Activated T-helper 2 cell treated with anti-CD3 and anti-CD28 coated beads, Interferon-gamma antibody, Interleukin-2, Interleukin-4, amounts not matched to agents 10 μg/mL and 5 μg/mL and 100 μg/mL, durations not matched to agents 14 hours and 24 hours and 36 hours (primary cell): ENCODE measurements at regions not wholly inside any gene's neighbourhood (a gene's known extent, or its start where the extent isn't known, plus 50 kb on each side); places are given as distances from the start of the nearest gene placed in this dataset.

Experiments used
- DNase-seq: peaks from one replicate; pipeline ENCODE4 v3.0.0; 2021; ENCODE audit warnings: low spot score
- H3K27ac Mint-ChIP-seq: one replicate; pipeline ENCODE4 v1.8.0; 2021; ENCODE audit warnings: mixed read lengths
- H3K27me3 Mint-ChIP-seq: one replicate; pipeline ENCODE4 v1.8.0; 2021; ENCODE audit warnings: low read depth, mixed read lengths
- H3K36me3 Mint-ChIP-seq: one replicate; pipeline ENCODE4 v1.8.0; 2021; ENCODE audit warnings: low read depth, mixed read lengths
- H3K4me1 Mint-ChIP-seq: one replicate; pipeline ENCODE4 v1.8.0; 2021; ENCODE audit warnings: low read depth, mixed read lengths
- H3K4me3 Mint-ChIP-seq: one replicate; pipeline ENCODE4 v1.8.0; 2021; ENCODE audit warnings: low read depth, mild to moderate bottlenecking, moderate library complexity, mixed read lengths
- H3K9me3 Mint-ChIP-seq: one replicate; pipeline ENCODE4 v1.8.0; 2021; ENCODE audit warnings: mixed read lengths
- intact Hi-C: fragments of 100-400 bp; cut with micrococcal nuclease; formaldehyde crosslinking; loops from one replicate; pipeline ENCODE4 v1.15.1; 2023

DNA sequence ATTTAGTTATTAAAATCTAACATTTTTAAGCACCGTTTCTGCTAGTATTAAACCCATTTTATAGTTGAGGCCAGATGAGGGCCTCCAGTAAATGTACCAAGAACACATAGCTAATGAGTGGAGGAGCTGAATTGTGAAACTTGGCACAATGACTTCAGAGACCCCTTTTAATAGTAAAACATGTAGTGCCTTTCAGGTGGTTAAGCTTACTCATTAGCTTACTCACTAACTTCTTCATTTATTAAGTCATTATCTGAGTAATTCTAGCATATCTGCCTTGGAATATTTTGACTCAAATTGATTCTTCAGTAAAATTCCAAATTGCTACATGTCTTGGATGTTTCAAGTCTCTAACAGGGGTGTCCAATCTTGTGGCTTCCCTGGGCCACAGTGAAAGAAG is 735.2 kb downstream of the LIG4 start:
- no peak for DNase-seq
- Mint-ChIP-seq H3K27me3 (no peaks in the 10 kb centered on the region), H3K36me3 (no peaks in the 10 kb centered on the region), H3K9me3 (no peaks in the 10 kb centered on the region), H3K4me3 (no peak overlapping the region), H3K27ac (no peak overlapping the region), H3K4me1 (no peaks in the 10 kb centered on the region)
- intact Hi-C loops = no loop called here

DNA sequence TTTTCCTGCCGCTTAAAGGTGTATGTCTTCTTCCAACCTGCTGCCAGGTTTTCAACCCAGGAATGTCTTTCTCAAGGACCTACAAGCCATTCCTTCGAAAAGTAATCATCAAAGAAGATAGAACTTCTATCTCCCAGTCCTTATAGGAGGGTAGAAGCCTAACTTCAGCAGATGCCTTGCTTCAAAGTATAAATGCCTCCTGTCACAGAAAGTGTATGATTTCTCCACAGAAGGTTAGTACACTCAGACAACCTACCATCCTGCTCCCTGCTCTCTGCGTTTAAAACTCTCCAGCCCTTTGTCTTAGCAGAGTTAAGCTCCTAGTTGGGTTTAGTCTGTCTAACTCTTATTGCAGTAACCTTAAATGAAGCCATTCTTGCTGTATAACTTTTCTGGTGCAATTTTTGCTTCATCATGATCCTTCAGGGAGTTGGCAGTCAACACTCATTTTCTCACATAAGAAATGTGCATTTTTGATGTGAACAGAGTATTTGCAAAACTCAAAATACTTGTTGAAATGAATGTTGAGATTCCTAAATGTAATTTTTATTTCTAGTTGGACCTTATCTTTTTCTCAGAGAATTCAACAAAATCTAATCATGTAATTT is 737.5 kb downstream of the LIG4 start:
- intact Hi-C loops = no loop called here
- Mint-ChIP-seq H3K36me3 (no peaks in the 10 kb centered on the region), H3K9me3 (peaks cover 4% of the 10 kb centered on the region), H3K27ac (no peak overlapping the region), H3K4me3 (no peak overlapping the region), H3K27me3 (no peaks in the 10 kb centered on the region), H3K4me1 (no peaks in the 10 kb centered on the region)
- no peak for DNase-seq

DNA sequence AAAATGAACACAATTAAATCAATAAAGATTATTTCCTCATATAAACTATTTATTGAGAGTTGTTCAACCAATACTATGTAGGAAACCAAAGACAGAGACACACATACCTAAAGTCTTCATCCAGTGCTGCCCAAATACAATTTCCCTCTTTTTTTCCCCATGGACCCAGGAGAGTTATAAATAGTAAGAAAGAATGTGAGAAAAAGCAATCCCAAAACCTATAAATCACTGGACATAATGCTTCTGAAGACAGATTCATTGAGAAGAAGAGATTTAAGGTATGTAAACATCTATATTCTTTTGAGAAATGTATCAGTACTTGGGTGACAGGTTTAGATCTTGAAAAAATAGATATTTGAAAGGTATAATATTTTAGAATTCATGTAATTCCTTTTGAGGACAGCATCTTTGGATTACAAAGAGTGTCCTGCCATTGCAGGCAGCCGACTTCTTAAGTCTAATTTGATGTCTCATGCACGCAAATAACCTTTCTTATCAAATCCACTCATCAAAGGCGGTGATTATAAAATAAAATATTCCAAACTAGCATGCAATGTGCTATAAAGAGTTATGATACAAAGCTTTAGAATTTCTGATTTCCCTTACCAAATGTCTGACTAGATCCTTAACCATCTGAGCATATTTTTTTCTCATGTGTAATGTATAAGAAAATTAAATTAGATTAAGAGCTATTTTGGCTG is 739.4 kb downstream of the LIG4 start:
- Mint-ChIP-seq H3K4me3 (no peak overlapping the region), H3K9me3 (peaks cover 4% of the 10 kb centered on the region), H3K36me3 (no peaks in the 10 kb centered on the region), H3K27me3 (no peaks in the 10 kb centered on the region), H3K27ac (no peak overlapping the region), H3K4me1 (no peaks in the 10 kb centered on the region)
- intact Hi-C loops = no loop called here
- no peak for DNase-seq

DNA sequence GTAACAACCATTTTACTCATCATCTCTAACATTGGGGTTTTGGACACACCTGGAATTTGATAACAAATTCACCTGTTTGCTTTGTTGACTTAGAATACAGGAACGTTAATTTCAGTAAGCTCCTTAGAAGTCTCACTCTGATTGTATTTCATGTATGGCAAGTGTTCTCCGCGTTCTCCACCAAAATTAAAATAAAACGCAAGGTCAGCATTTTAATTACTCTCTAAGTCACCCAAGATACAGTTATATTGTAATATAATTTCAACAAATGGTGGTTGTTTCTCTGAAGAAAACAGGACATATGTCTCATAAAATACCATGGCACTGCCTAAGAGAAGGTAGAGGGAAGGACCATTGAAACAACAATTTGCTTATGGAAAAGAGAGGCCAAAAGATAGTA is 742.1 kb downstream of the LIG4 start:
- intact Hi-C loops = no loop called here
- no peak for DNase-seq
- Mint-ChIP-seq H3K27me3 (no peaks in the 10 kb centered on the region), H3K36me3 (no peaks in the 10 kb centered on the region), H3K4me1 (no peaks in the 10 kb centered on the region), H3K27ac (no peak overlapping the region), H3K9me3 (peaks cover 8% of the 10 kb centered on the region), H3K4me3 (no peak overlapping the region)

DNA sequence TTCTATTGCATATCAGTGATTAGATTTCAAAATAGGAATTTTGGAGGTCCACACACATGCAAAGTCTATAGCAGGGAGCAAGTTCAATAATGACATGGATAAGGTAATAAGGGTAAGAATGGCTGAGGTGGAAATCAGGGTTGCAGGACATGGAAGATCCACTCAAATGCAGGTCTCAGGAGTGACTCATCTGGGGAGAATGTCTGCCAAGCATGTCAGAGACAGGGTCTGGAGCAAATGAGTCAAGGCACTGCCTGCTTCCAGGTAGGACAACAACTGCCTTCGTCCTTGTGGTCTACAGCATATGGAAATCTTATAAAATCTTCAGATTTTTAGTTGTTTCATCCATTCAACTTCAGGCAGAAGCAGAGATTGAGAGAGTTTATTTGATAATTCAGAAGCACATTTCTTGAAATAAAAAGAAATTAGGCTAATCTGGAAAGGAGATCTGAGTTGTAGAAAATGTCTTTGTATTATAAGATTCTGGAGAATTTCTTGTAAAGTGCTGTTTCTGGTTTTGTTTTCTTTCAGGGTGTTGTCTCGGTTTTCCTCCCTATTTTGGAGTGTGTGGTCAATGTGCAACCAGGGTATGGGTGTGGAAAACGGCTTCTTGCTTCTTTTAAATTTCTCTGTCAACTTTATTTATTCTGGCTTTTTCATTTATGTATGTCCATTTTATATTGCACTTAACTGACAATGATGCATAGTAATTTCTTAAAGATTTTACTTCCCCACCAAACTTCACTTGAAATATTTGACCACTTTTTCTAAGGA is 748.8 kb downstream of the LIG4 start:
- Mint-ChIP-seq H3K36me3 (no peaks in the 10 kb centered on the region), H3K27ac (no peak overlapping the region), H3K4me1 (no peaks in the 10 kb centered on the region), H3K27me3 (no peaks in the 10 kb centered on the region), H3K9me3 (peaks cover 9% of the 10 kb centered on the region), H3K4me3 (no peak overlapping the region)
- DNase-seq = no peak
- intact Hi-C loops = no loop called here

DNA sequence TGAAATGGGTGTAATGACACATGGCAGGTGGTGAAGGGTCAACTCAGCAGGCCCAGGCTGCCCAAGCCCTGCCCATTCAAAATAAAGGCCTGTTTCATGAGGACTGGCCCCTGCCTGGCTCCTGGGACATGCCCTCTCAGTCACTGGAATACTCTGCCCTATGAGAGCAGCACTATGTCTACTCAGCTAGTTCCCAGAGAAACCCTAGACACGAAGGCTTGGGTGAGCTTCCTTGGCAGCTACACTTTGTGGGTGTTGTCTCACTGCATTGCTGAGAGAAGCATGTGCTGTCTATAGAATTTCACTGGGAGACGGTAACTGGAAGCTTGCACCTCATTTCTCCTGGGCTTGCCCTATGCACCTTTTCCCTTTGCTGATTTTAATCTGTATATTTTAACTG is 752.8 kb downstream of the LIG4 start:
- no peaks in the 10 kb centered on the region for H3K4me1 Mint-ChIP-seq
- H3K9me3 Mint-ChIP-seq = peaks cover 15% of the 10 kb centered on the region
- no peak overlapping the region for H3K4me3 Mint-ChIP-seq
- H3K27ac Mint-ChIP-seq = no peak overlapping the region
- no peaks in the 10 kb centered on the region for H3K36me3 Mint-ChIP-seq
- no peaks in the 10 kb centered on the region for H3K27me3 Mint-ChIP-seq
- no peak for DNase-seq
- intact Hi-C loops = no loop called here

DNA sequence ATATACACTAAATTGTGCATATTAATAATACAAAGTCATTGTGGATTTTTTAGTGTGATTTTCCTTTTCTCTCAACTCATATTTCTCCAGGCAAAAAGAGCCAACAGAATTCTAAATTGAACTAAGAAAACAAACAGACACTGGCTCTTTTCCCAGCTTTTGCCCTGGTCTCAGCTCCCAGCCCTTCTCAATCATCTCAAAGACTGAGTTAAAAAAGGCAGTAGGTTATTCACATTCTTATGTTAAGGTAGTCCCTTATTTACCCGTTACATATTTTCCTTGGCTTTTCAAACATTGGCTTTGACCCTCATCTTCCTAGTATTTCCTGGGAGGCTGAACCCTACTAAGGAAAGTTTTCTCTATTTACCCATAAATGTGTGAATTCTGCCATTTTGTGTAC is 753.6 kb downstream of the LIG4 start:
- Mint-ChIP-seq H3K4me1 (no peaks in the 10 kb centered on the region), H3K4me3 (no peak overlapping the region), H3K9me3 (peaks cover 15% of the 10 kb centered on the region), H3K27ac (no peak overlapping the region), H3K36me3 (no peaks in the 10 kb centered on the region), H3K27me3 (no peaks in the 10 kb centered on the region)
- intact Hi-C loops = no loop called here
- DNase-seq = no peak

DNA sequence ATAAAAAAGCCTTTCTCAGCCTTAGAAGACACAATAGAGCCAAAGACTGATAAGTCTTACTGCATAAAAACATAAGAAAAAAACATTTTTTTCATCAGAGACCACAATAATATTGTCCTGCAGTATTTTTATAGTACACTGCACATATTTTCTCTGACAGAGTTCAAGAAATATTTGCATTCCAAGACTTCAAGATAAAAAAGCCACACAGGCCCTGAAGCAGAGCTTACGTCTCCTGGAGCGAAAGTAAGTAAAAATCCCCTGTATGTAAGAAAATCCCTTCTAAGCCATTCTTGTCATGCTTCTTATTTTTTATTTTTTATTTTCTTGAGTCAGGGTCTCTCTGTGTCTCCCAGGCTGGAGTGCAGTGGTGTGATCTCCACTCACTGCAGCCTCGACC is 755.9 kb downstream of the LIG4 start:
- no peak overlapping the region for H3K4me3 Mint-ChIP-seq
- no peaks in the 10 kb centered on the region for H3K36me3 Mint-ChIP-seq
- intact Hi-C loops = no loop called here
- H3K27me3 Mint-ChIP-seq = no peaks in the 10 kb centered on the region
- H3K27ac Mint-ChIP-seq = no peak overlapping the region
- no peaks in the 10 kb centered on the region for H3K4me1 Mint-ChIP-seq
- DNase-seq = no peak
- peaks cover 20% of the 10 kb centered on the region for H3K9me3 Mint-ChIP-seq

DNA sequence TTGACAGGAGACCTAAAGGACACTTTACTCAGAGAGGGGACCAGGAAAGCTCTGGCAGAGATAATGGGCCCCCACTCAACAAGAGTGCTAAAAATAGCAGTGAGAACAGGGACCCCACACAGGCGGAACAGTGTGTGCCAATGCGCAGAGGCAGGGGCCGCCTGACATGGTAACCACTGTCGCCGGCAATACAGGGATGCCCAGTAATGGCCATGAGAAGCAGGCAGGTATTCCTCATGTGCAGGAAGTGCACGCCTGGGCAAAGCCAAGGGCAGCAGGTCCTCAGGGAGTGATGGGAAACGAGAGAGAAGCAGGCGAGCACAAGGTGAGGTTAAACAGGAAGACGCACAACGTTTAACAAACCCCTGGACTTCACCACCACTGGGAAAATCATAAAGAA is 757.1 kb downstream of the LIG4 start:
- Mint-ChIP-seq H3K27me3 (no peaks in the 10 kb centered on the region), H3K4me1 (no peaks in the 10 kb centered on the region)

DNA sequence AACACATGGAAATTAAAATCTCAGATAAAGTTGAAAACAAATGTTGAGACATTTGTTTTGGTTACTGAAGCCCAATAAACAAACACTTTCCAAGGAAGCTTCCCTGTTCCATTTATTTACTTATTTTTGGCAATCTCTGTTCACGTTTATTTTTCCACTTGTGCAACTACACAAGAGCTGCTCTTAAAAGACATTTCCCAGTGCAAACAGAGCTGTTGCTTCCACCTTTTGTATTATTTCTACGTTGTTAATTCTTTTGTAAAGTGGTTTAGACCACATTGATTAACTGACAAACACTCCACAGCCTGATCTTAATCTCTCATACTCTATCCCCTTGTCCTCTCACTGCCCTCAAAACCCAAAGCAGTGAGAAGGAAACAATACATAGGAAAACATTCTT is 757.6 kb downstream of the LIG4 start:
- Mint-ChIP-seq H3K9me3 (peaks cover 33% of the 10 kb centered on the region), H3K36me3 (no peaks in the 10 kb centered on the region), H3K4me1 (no peaks in the 10 kb centered on the region), H3K4me3 (no peak overlapping the region), H3K27me3 (no peaks in the 10 kb centered on the region), H3K27ac (no peak overlapping the region)
- intact Hi-C loops = no loop called here
- DNase-seq = no peak

More for the DNA sequence above, 757.1 kb downstream of the LIG4 start:
- Mint-ChIP-seq H3K27ac (no peak overlapping the region), H3K36me3 (no peaks in the 10 kb centered on the region), H3K4me3 (no peak overlapping the region), H3K9me3 (peaks cover 27% of the 10 kb centered on the region)
- intact Hi-C loops = no loop called here
- no peak for DNase-seq

DNA sequence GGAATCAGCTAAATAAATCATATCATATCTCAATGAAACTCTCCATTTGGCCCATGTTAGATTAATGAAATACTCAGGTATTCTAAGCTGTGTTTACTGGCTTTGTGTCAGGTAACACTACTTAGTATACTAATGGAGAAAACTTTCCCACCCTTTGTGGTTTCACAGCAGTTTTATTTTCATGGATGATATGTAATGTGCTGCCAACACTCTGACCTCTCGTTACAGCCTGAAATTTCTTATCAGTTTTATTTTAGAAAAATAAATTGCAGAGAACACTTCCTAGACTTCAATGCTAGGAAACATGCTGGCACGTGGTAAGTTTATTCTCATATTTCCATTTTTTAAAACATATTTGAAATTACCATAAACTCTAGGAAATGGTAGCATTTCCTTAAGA is 758.9 kb downstream of the LIG4 start:
- H3K36me3 Mint-ChIP-seq = no peaks in the 10 kb centered on the region
- no peak overlapping the region for H3K27ac Mint-ChIP-seq
- H3K9me3 Mint-ChIP-seq = peaks cover 44% of the 10 kb centered on the region
- H3K27me3 Mint-ChIP-seq = no peaks in the 10 kb centered on the region
- H3K4me3 Mint-ChIP-seq = no peak overlapping the region
- no peaks in the 10 kb centered on the region for H3K4me1 Mint-ChIP-seq
- DNase-seq = no peak
- intact Hi-C loops = no loop called here

DNA sequence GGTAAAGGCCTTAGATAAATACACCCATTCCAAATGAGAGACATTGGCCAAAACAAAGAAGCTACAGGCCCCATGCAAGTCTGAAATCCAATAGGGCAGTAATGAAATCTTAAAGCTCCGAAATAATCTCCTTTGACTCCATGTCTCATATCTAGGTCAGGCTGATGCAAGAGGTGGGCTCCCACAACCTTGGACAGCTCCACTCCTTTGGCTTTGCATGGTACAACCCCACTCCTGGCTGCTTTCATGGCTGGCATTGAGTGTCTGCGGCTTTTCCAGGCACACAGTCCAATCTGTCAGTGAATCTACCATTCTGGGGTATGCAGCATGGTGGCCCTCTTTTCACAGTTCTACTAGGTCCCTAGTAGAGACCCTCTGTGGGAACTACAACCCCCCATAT is 762.5 kb downstream of the LIG4 start:
- Mint-ChIP-seq H3K36me3 (no peaks in the 10 kb centered on the region), H3K9me3 (peaks cover 54% of the 10 kb centered on the region), H3K4me1 (no peaks in the 10 kb centered on the region), H3K27me3 (no peaks in the 10 kb centered on the region), H3K4me3 (no peak overlapping the region), H3K27ac (no peak overlapping the region)
- intact Hi-C loops = no loop called here
- DNase-seq = no peak

DNA sequence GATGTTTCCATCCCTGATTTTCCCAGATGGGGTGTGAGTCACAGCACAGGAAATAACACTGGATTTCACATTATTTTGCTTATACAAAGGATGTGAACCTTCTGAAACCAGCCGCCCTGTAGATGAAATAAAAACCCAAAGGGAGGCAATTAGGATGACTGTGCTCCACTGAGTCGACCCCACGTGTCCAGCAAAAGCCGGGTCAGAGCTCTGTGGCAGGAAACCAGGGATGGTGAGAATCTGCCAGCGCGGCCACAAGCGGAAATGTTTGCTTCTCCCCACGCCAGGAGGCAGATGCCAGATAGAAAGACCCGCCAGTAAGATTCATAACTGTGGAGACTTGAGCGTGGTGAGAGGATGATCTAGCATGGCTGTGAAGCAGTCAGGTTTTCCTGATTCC is 764.4 kb downstream of the LIG4 start:
- Mint-ChIP-seq H3K27me3 (no peaks in the 10 kb centered on the region), H3K9me3 (peaks cover 59% of the 10 kb centered on the region), H3K27ac (no peak overlapping the region), H3K4me1 (no peaks in the 10 kb centered on the region), H3K4me3 (no peak overlapping the region), H3K36me3 (no peaks in the 10 kb centered on the region)
- DNase-seq = no peak
- intact Hi-C loops = no loop called here
